NCI-H345 (cell line): ENCODE measurements at regions not wholly inside any gene's neighbourhood (a gene's known extent, or its start where the extent isn't known, plus 50 kb on each side); places are given as distances from the start of the nearest gene placed in this dataset.
"Not testable (repeated sequence)": the region's sequence is repeated elsewhere in the genome, so short reads cannot be mapped to it uniquely, and the experiment has no call there.

Source experiments
- DNase-seq: peaks from one replicate; lab custom pipeline; 2025; lab: John Stamatoyannopoulos, UW

- DNase-seq = no peak
Observed at GRCh38 chr2:179331061-179331460, 66.4 kb upstream of the SESTD1 start.

GRCh38 chr2:179322289-179322688 is 57.7 kb upstream of the SESTD1 start:
- DNase-seq = no peak

GRCh38 chr2:179321034-179321433 is 56.4 kb upstream of the SESTD1 start:
- DNase-seq = not testable (repeated sequence)

GRCh38 chr2:179314729-179315128 is 50.1 kb upstream of the SESTD1 start:
- not testable (repeated sequence) for DNase-seq
